OCI-LY1 (cell line): ENCODE measurements at regions not wholly inside any gene's neighbourhood (a gene's known extent, or its start where the extent isn't known, plus 50 kb on each side); places are given as distances from the start of the nearest gene placed in this dataset.

Experiments
- H2AFZ ChIP-seq: fragments of 200-600 bp; sonication (generic), shearing (Covaris generic); 2 replicates; pipeline ENCODE4 v1.6.0; 2014; ENCODE audit warnings: antibody characterized with exemption, mild to moderate bottlenecking, low read length
- H3F3A ChIP-seq: fragments of 200-600 bp; sonication (generic), shearing (Covaris generic); 2 replicates; pipeline ENCODE4 v1.6.0; 2014; ENCODE audit warnings: mild to moderate bottlenecking, antibody characterized with exemption, low read length, moderate library complexity; ENCODE audit not compliant: insufficient read depth
- H3K27ac ChIP-seq: fragments of 200-600 bp; sonication (generic); 2 replicates; pipeline ENCODE4 v1.5.1; 2014; ENCODE audit warnings: low read length, mixed run types, mild to moderate bottlenecking, low read depth; ENCODE audit not compliant: poor library complexity, severe bottlenecking
- H3K27me3 ChIP-seq: fragments of 200-600 bp; sonication (generic); 2 replicates; pipeline ENCODE4 v1.6.0; 2014; ENCODE audit warnings: antibody characterized with exemption, mild to moderate bottlenecking, low read length, moderate library complexity; ENCODE audit not compliant: insufficient read depth
- H3K36me3 ChIP-seq: fragments of 200-600 bp; sonication (generic); 2 replicates; pipeline ENCODE4 v1.6.1; 2014; ENCODE audit warnings: mild to moderate bottlenecking, antibody characterized with exemption, low read length, moderate library complexity, mixed read lengths; ENCODE audit not compliant: insufficient read depth
- H3K4me1 ChIP-seq: fragments of 200-600 bp; sonication (generic); 2 replicates; pipeline ENCODE4 v1.5.1; 2014; ENCODE audit warnings: mild to moderate bottlenecking, low read length, moderate library complexity; ENCODE audit not compliant: insufficient read depth, severe bottlenecking
- H3K4me2 ChIP-seq: fragments of 200-600 bp; sonication (generic), shearing (Covaris generic); 2 replicates; pipeline ENCODE4 v1.6.1; 2014; ENCODE audit warnings: low read length
- H3K4me3 ChIP-seq: fragments of 200-600 bp; sonication (generic); 2 replicates; pipeline ENCODE4 v1.5.1; 2014; ENCODE audit warnings: low read length, low read depth, mild to moderate bottlenecking, mixed read lengths; ENCODE audit not compliant: poor library complexity, severe bottlenecking
- H3K79me2 ChIP-seq: fragments of 200-600 bp; shearing (Covaris generic); 2 replicates; pipeline ENCODE4 v1.6.1; 2016; ENCODE audit warnings: mixed run types, low read length, mixed read lengths; ENCODE audit not compliant: insufficient read depth
- H3K9ac ChIP-seq: fragments of 200-600 bp; sonication (generic), shearing (Covaris generic); 2 replicates; pipeline ENCODE4 v1.6.1; 2014; ENCODE audit warnings: mild to moderate bottlenecking, low read length, mixed read lengths
- H3K9me2 ChIP-seq: fragments of 200-600 bp; sonication (generic), shearing (Covaris generic); 2 replicates; pipeline ENCODE4 v1.6.1; 2014; ENCODE audit warnings: low read depth, mild to moderate bottlenecking, low read length, mixed read lengths
- H3K9me3 ChIP-seq: fragments of 200-600 bp; shearing (Covaris generic); 2 replicates; pipeline ENCODE4 v1.6.1; 2014; ENCODE audit warnings: low read length, mixed read lengths
- H4K20me1 ChIP-seq: fragments of 200-600 bp; sonication (generic), shearing (Covaris generic); 2 replicates; pipeline ENCODE4 v1.6.0; 2016; ENCODE audit warnings: mild to moderate bottlenecking, low read length; ENCODE audit not compliant: insufficient read depth
- EZH2 ChIP-seq: fragments of 200-600 bp; sonication (generic), shearing (Covaris generic); IDR thresholded peaks from 2 replicates; pipeline ENCODE4 v1.8.0; 2017; ENCODE audit warnings: borderline replicate concordance, mixed run types, mild to moderate bottlenecking, antibody characterized with exemption, low read length, moderate library complexity, mixed read lengths
- TF ChIP-seq, protein P1 (sequence below): fragments of 200-600 bp; sonication (generic), shearing (Covaris generic); IDR thresholded peaks from 2 replicates; pipeline ENCODE4 v1.5.1; 2017; ENCODE audit warnings: mild to moderate bottlenecking, antibody characterized with exemption, low read length, moderate library complexity, mixed read lengths

DNA sequence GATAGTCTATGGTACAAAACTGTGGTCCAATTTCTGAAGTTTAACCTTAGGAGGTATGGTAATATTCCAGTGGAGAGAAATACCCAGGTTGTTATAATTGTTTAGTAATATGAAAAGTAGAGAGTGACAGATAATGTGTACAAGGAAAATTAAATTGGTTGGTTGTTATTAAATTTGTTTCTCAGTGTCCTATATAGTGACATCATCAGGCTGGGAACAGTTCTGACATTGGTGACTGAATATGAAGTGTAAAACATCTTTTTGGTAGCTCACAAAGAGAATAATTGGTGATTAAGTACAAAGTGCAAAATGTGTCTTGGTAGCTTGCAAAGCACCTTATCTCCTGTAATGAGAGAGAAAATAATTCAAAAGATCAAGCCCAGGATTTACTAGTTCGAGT, 1806.1 kb upstream of the CDH6 start:
- Histone ChIP-seq H2AFZ (no peak overlapping the region), H3F3A (no peaks in the 10 kb centered on the region), H3K79me2 (no peaks in the 10 kb centered on the region), H4K20me1 (no peaks in the 10 kb centered on the region), H3K4me1 (peaks cover 16% of the 10 kb centered on the region), H3K4me2 (no peak overlapping the region), H3K27me3 (no peaks in the 10 kb centered on the region), H3K4me3 (no peak overlapping the region), H3K9me2 (no peaks in the 10 kb centered on the region), H3K36me3 (no peaks in the 10 kb centered on the region), H3K9ac (no peak overlapping the region), H3K9me3 (no peaks in the 10 kb centered on the region), H3K27ac (no peak overlapping the region)
- no peak for TF ChIP-seq EZH2
- TF ChIP-seq, protein P1, sequence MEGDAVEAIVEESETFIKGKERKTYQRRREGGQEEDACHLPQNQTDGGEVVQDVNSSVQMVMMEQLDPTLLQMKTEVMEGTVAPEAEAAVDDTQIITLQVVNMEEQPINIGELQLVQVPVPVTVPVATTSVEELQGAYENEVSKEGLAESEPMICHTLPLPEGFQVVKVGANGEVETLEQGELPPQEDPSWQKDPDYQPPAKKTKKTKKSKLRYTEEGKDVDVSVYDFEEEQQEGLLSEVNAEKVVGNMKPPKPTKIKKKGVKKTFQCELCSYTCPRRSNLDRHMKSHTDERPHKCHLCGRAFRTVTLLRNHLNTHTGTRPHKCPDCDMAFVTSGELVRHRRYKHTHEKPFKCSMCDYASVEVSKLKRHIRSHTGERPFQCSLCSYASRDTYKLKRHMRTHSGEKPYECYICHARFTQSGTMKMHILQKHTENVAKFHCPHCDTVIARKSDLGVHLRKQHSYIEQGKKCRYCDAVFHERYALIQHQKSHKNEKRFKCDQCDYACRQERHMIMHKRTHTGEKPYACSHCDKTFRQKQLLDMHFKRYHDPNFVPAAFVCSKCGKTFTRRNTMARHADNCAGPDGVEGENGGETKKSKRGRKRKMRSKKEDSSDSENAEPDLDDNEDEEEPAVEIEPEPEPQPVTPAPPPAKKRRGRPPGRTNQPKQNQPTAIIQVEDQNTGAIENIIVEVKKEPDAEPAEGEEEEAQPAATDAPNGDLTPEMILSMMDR: no peak

DNA sequence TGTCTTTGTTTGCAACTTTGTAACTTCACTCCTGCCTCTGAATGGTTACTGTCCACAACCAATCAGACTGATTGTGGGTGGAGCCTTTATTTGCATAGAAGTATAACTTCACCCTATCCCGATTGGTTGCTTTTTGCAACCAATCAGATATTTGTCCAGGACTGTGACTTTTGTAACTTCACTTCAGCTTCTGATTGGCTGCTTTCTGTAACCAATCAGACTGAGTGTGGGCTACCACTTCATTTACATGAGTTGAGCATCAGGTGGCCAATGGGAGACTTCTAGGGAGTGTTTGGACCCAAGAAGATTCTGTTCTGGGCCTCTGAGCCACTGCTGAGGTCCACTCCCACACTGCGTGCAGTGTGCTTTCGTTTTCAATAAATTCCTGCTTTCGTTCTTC, 1810.7 kb upstream of the CDH6 start:
- H3K36me3 ChIP-seq: no peaks in the 10 kb centered on the region
- no peaks in the 10 kb centered on the region for H3F3A ChIP-seq
- H3K9me3 ChIP-seq: no peaks in the 10 kb centered on the region
- no peak overlapping the region for H3K4me2 ChIP-seq
- no peaks in the 10 kb centered on the region for H3K79me2 ChIP-seq
- H3K4me3 ChIP-seq: no peak overlapping the region
- no peak overlapping the region for H2AFZ ChIP-seq
- peaks cover 4% of the 10 kb centered on the region for H3K4me1 ChIP-seq
- H3K9me2 ChIP-seq: no peaks in the 10 kb centered on the region
- H3K27me3 ChIP-seq: no peaks in the 10 kb centered on the region
- TF ChIP-seq, protein P1: no peak
- no peak for TF ChIP-seq EZH2
- H3K9ac ChIP-seq: no peak overlapping the region
- H3K27ac ChIP-seq: no peak overlapping the region
- H4K20me1 ChIP-seq: no peaks in the 10 kb centered on the region

DNA sequence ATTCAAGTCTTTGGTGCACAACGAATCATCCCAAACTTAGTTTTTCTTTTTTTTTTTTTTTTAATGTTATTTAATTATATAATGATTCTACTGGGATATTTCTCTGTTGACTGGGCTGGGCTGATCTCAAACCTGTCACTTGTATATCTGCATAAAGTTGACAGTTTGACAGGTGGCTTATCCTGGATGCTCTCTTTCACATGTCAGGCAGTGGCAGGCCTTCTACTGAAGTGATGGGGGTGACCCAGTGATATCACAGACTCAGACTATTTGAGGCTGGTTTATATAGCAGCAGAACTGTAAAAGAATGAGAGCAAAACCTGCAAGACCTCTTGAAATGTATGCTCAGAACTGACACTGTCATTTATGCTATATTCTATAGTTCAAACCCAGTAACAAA, 1813.5 kb upstream of the CDH6 start:
- no peaks in the 10 kb centered on the region for H3K4me1 ChIP-seq
- TF ChIP-seq EZH2: no peak
- TF ChIP-seq, protein P1: no peak
- H3K4me3 ChIP-seq: no peak overlapping the region
- H3K27ac ChIP-seq: peak overlapping the region; percentile 46
- H3K4me2 ChIP-seq: no peak overlapping the region
- H3K79me2 ChIP-seq: no peaks in the 10 kb centered on the region
- no peaks in the 10 kb centered on the region for H3F3A ChIP-seq
- H3K36me3 ChIP-seq: no peaks in the 10 kb centered on the region
- no peaks in the 10 kb centered on the region for H4K20me1 ChIP-seq
- H3K9ac ChIP-seq: no peak overlapping the region
- no peaks in the 10 kb centered on the region for H3K27me3 ChIP-seq
- H3K9me2 ChIP-seq: no peaks in the 10 kb centered on the region
- no peak overlapping the region for H2AFZ ChIP-seq
- H3K9me3 ChIP-seq: no peaks in the 10 kb centered on the region
